Kidney (tissue), 13 donors: ENCODE measurements at regions not wholly inside any gene's neighbourhood (a gene's known extent, or its start where the extent isn't known, plus 50 kb on each side); places are given as distances from the start of the nearest gene placed in this dataset.
"Not testable (repeated sequence)": the region's sequence is repeated elsewhere in the genome, so short reads cannot be mapped to it uniquely, and the experiment has no call there.

Experiments used
- DNase-seq, 5 donors: peaks; one replicate each; pipeline ENCODE4 v3.0.0-alpha.2; 2013 to 2020
- FAIRE-seq: peaks from 2 replicates; lab custom pipeline; 2012; peaks lifted over from hg19 to GRCh38; lab: Jason Lieb, UNC
- H3K27ac ChIP-seq, 2 donors: one replicate each; pipeline ENCODE4 v1.7.0; 2013; ENCODE audit warnings: low read depth in 2 of 2, low read length in 2 of 2, inconsistent platforms in 1 of 2
- H3K27me3 ChIP-seq: one replicate; pipeline ENCODE4 v1.7.1; 2013; ENCODE audit warnings: low read length, inconsistent platforms; ENCODE audit not compliant: control insufficient read depth, insufficient read depth
- H3K36me3 ChIP-seq, 3 donors: one replicate each; pipeline versions ENCODE4 v1.7.0 to v1.7.1; 2013; ENCODE audit warnings: low read length in 3 of 3, control low read depth in 1 of 3, inconsistent platforms in 1 of 3; ENCODE audit not compliant: insufficient read depth in 3 of 3, control insufficient read depth in 2 of 3
- H3K4me1 ChIP-seq, 3 donors: one replicate each; pipeline versions ENCODE4 v1.7.0 to v1.7.1; 2013; ENCODE audit warnings: low read length in 3 of 3, inconsistent platforms in 1 of 3, low read depth in 1 of 3; ENCODE audit not compliant: control insufficient read depth in 2 of 3, insufficient read depth in 2 of 3
- H3K4me3 ChIP-seq, 3 donors: one replicate each; pipeline versions ENCODE4 v1.7.0 to v1.8.1; 2013; ENCODE audit warnings: low read length in 3 of 3, control low read depth in 1 of 3, inconsistent platforms in 1 of 3
- H3K9ac ChIP-seq, 3 donors: one replicate each; pipeline versions ENCODE4 v1.7.0 to v1.7.1; 2013; ENCODE audit warnings: low read length in 3 of 3, control low read depth in 1 of 3, inconsistent platforms in 1 of 3
- H3K9me3 ChIP-seq, 3 donors: one replicate each; pipeline versions ENCODE4 v1.7.0 to v1.7.1; 2013; ENCODE audit warnings: low read length in 3 of 3, control low read depth in 1 of 3, inconsistent platforms in 1 of 3; ENCODE audit not compliant: control insufficient read depth in 2 of 3, insufficient read depth in 1 of 3
- intact Hi-C: fragments of 100-400 bp; cut with DNase I; formaldehyde crosslinking; loops from one replicate; pipeline ENCODE4 v1.11.1; 2022
- TF ChIP-seq, protein P1 (sequence below): IDR thresholded peaks from 3 replicates; pipeline ENCODE4 v1.5.1; 2012; ENCODE audit warnings: mild to moderate bottlenecking, moderate library complexity, borderline replicate concordance; ENCODE audit not compliant: insufficient read depth; ENCODE audit errors: extremely low read depth
- donor health status: control.
- donor health status: control.
- donor health status: control.
- donor health status: control.
- donor health status: control.
- donor health status: DM: yes; HTN: yes; CAD: no.
- donor health status: Normal renal cell carcinoma (clear cell type).

DNA sequence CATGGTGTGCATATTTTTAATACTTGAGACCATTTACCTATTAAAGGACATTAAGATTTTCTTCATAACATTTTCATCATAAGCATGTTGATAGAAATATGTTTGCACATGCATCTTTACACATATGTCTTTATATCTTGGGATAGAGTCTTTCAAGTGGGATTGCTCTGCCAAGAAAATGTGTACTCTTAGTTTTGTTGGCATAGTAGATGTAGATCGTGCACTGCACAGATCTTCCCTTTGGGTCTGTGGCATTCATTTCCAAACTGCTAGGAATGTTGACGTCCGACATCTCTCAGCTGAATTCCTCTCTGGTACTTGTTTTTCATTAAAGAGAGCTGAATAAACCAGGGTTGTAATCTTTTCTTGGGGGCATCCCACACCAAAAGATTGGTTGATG lies 183.2 kb upstream of the RPRM start:
- no peak overlapping the region for H3K27ac ChIP-seq
- DNase-seq (no peak), FAIRE-seq (no peak)
- TF ChIP-seq, protein P1, sequence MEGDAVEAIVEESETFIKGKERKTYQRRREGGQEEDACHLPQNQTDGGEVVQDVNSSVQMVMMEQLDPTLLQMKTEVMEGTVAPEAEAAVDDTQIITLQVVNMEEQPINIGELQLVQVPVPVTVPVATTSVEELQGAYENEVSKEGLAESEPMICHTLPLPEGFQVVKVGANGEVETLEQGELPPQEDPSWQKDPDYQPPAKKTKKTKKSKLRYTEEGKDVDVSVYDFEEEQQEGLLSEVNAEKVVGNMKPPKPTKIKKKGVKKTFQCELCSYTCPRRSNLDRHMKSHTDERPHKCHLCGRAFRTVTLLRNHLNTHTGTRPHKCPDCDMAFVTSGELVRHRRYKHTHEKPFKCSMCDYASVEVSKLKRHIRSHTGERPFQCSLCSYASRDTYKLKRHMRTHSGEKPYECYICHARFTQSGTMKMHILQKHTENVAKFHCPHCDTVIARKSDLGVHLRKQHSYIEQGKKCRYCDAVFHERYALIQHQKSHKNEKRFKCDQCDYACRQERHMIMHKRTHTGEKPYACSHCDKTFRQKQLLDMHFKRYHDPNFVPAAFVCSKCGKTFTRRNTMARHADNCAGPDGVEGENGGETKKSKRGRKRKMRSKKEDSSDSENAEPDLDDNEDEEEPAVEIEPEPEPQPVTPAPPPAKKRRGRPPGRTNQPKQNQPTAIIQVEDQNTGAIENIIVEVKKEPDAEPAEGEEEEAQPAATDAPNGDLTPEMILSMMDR = no peak
- no peak overlapping the region for H3K4me3 ChIP-seq
- H3K9ac ChIP-seq = no peak overlapping the region
- intact Hi-C loops = no loop called here
- peaks cover 0 to 2% (median 0%) of the 10 kb centered on the region in 3 donors for H3K9me3 ChIP-seq
- H3K36me3 ChIP-seq = no peaks in the 10 kb centered on the region
- H3K27me3 ChIP-seq = no peaks in the 10 kb centered on the region
- H3K4me1 ChIP-seq = no peaks in the 10 kb centered on the region

DNA sequence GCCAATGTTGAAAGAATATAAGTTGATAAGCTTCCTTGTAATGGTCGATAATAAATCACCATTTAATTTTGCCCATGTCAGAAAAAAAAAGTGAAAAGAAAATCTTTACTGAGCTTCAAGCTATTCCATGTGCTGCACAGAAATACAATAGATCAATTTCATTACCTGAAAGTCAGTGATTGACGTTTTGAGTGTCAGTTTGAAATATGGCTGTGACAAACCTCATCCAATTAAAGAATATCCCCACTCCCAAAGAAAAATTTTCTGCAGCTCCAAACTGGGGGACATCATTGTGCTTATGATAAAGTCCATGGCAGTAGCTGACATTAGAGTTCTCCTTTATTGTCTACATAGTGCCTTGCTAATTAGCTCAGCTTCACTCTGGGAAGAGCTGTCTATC lies 184.8 kb upstream of the RPRM start:
- H3K36me3 ChIP-seq = no peaks in the 10 kb centered on the region
- DNase-seq = no peak
- TF ChIP-seq, protein P1 = no peak
- no peak overlapping the region for H3K4me3 ChIP-seq
- no peaks in the 10 kb centered on the region for H3K27me3 ChIP-seq
- no peak overlapping the region for H3K27ac ChIP-seq
- H3K9ac ChIP-seq = no peak overlapping the region
- FAIRE-seq = no peak
- peaks cover 0 to 2% (median 0%) of the 10 kb centered on the region in 3 donors for H3K9me3 ChIP-seq
- H3K4me1 ChIP-seq = no peaks in the 10 kb centered on the region
- intact Hi-C loops = no loop called here

DNA sequence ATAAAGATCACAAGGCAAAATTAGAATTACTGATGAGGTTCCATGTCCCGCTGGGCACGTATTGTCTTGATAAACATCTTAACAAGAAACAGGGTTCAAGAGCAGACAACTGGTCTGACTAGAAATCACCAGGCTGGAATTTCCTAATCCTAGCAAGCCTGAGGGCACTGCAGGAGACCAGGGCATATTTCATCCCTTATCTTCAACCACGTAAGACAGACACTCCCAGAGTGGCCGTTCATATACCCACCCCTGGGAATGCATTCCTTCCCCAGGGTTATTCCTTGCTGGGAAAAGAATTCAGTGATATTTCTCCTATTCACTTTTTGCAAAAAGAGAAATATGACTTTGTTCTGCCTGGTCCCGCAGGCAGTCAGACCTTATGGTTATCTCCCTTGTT lies 185.4 kb upstream of the RPRM start:
- intact Hi-C loops, H3K36me3 ChIP-seq, DNase-seq, H3K4me3 ChIP-seq, H3K27me3 ChIP-seq, H3K4me1 ChIP-seq, H3K9me3 ChIP-seq, H3K9ac ChIP-seq, H3K27ac ChIP-seq, FAIRE-seq: not testable (repeated sequence)

DNA sequence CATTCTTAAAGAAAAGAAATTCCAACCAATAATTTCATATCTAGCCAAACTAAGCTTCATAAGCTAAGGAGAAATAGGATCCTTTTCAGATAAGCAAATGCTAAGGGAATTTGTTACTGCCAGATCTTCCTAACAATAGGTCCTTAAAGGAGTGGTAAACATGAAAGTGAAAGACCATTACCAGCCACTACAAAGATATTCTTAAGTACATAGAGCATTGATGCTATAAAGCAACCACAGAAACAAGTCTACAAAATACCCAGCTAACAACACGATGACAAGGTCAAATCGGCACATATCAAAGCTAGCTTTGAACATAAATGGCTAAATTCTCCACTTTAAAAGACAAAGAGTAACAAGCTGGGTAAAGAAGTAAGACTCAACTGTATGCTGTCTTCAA lies 188.9 kb upstream of the RPRM start:
- Histone ChIP-seq H3K27me3 (no peaks in the 10 kb centered on the region), H3K36me3 (no peaks in the 10 kb centered on the region), H3K4me1 (no peaks in the 10 kb centered on the region), H3K9ac (no peak overlapping the region), H3K27ac (no peak overlapping the region), H3K4me3 (no peak overlapping the region), H3K9me3 (no peaks in the 10 kb centered on the region)
- FAIRE-seq (no peak), DNase-seq (no peak)
- TF ChIP-seq, protein P1 = no peak
- intact Hi-C loops = no loop called here
